GM23338 (cell line): ENCODE measurements at regions not wholly inside any gene's neighbourhood (a gene's known extent, or its start where the extent isn't known, plus 50 kb on each side); places are given as distances from the start of the nearest gene placed in this dataset.

ENCODE experiments used
- ATAC-seq: fragments of 200-7000 bp; cut with Tn5 transposase; 3 replicates; pipeline ENCODE4 v1.9.1; 2020
- DNase-seq: peaks from one replicate; pipeline ENCODE4 v3.0.0-alpha.2; 2015; ENCODE audit warnings: low spot score
- H2AFZ ChIP-seq: fragments of 200-600 bp; sonication (generic); 2 replicates; pipeline ENCODE4 v1.8.0; 2016; ENCODE audit warnings: antibody characterized with exemption, mild to moderate bottlenecking, moderate library complexity
- H3F3A ChIP-seq: fragments of 200-600 bp; sonication (generic); replicated peaks from 2 replicates; pipeline ENCODE4 v1.8.0; 2017; ENCODE audit warnings: antibody characterized with exemption, mixed run types, low read depth
- H3K27ac ChIP-seq: fragments of 200-600 bp; sonication (generic); 2 replicates; pipeline ENCODE4 v1.6.1; 2016; ENCODE audit warnings: low read depth
- H3K27me3 ChIP-seq: fragments of 200-600 bp; sonication (generic); 2 replicates; pipeline ENCODE4 v1.8.0; 2016; ENCODE audit warnings: mild to moderate bottlenecking, mixed run types, moderate library complexity; ENCODE audit not compliant: insufficient read depth
- H3K36me3 ChIP-seq: fragments of 200-600 bp; sonication (generic); 2 replicates; pipeline ENCODE4 v1.8.0; 2016; ENCODE audit warnings: mild to moderate bottlenecking; ENCODE audit not compliant: insufficient read depth
- H3K4me1 ChIP-seq: fragments of 200-600 bp; sonication (generic); 2 replicates; pipeline ENCODE4 v1.8.0; 2016; ENCODE audit warnings: mild to moderate bottlenecking, moderate library complexity; ENCODE audit not compliant: insufficient read depth
- H3K4me2 ChIP-seq: fragments of 200-600 bp; sonication (generic); 2 replicates; pipeline ENCODE4 v1.7.1; 2017; ENCODE audit warnings: mixed run types
- H3K4me3 ChIP-seq: fragments of 200-600 bp; sonication (generic); 2 replicates; pipeline ENCODE4 v1.6.1; 2016; ENCODE audit warnings: mixed run types
- H3K79me2 ChIP-seq: fragments of 200-600 bp; sonication (generic); replicated peaks from 2 replicates; pipeline ENCODE4 v1.8.0; 2017; ENCODE audit warnings: mild to moderate bottlenecking; ENCODE audit not compliant: insufficient read depth
- H3K9me2 ChIP-seq: fragments of 200-600 bp; sonication (generic); 2 replicates; pipeline ENCODE4 v1.8.0; 2017; ENCODE audit not compliant: insufficient read depth
- H4K20me1 ChIP-seq: fragments of 200-600 bp; sonication (generic); replicated peaks from 2 replicates; pipeline ENCODE4 v1.8.0; 2017; ENCODE audit warnings: mild to moderate bottlenecking; ENCODE audit not compliant: insufficient read depth
- H3K27ac Mint-ChIP-seq: 2 replicates; pipeline ENCODE4 v1.8.0; 2020; ENCODE audit warnings: inconsistent platforms, mild to moderate bottlenecking, moderate library complexity, mixed read lengths
- H3K27me3 Mint-ChIP-seq: 3 replicates; pipeline ENCODE4 v1.8.0; 2022; ENCODE audit warnings: low read depth, mild to moderate bottlenecking, moderate library complexity, mixed read lengths, inconsistent platforms; ENCODE audit not compliant: insufficient read depth, poor library complexity
- H3K36me3 Mint-ChIP-seq: 3 replicates; pipeline ENCODE4 v1.8.0; 2021; ENCODE audit warnings: low read depth, mild to moderate bottlenecking, inconsistent platforms, moderate library complexity, mixed read lengths
- H3K4me1 Mint-ChIP-seq: 3 replicates; pipeline ENCODE4 v1.8.0; 2020; ENCODE audit warnings: mild to moderate bottlenecking, inconsistent platforms, mixed read lengths
- H3K4me3 Mint-ChIP-seq: 3 replicates; pipeline ENCODE4 v1.8.0; 2021; ENCODE audit warnings: moderate library complexity, mild to moderate bottlenecking, inconsistent platforms, mixed read lengths
- H3K9me3 Mint-ChIP-seq: 3 replicates; pipeline ENCODE4 v1.8.0; 2020; ENCODE audit warnings: moderate library complexity, mild to moderate bottlenecking, inconsistent platforms, mixed read lengths
- CREB1 ChIP-seq: fragments of 250-450 bp; sonication (Bioruptor Pico); IDR thresholded peaks from 2 replicates; pipeline ENCODE4 v1.5.0; 2020; ENCODE audit warnings: low read depth, mild to moderate bottlenecking, moderate library complexity
- ETS1 ChIP-seq: IDR thresholded peaks from 2 replicates; pipeline ENCODE4 v1.6.1; 2016; ENCODE audit warnings: antibody characterized with exemption
- EZH2 ChIP-seq: fragments of 200-600 bp; sonication (generic); IDR thresholded peaks from one replicate; pipeline ENCODE4 v1.8.0; 2017; ENCODE audit warnings: antibody characterized with exemption, mild to moderate bottlenecking, low read depth; ENCODE audit not compliant: unreplicated experiment
- NANOG ChIP-seq: IDR thresholded peaks from 2 replicates; pipeline ENCODE4 v1.6.1; 2016; ENCODE audit warnings: antibody characterized with exemption, borderline replicate concordance
- STAT1 ChIP-seq: IDR thresholded peaks from one replicate; pipeline ENCODE4 v1.6.1; 2016; ENCODE audit warnings: antibody characterized with exemption; ENCODE audit not compliant: unreplicated experiment
- ZNF114 ChIP-seq: fragments of 250-450 bp; sonication (Bioruptor Pico); IDR thresholded peaks from 2 replicates; pipeline ENCODE4 v1.5.0; 2020; ENCODE audit warnings: mild to moderate bottlenecking, moderate library complexity
- ZNF462 ChIP-seq: fragments of 250-450 bp; sonication (Bioruptor Pico); IDR thresholded peaks from 2 replicates; pipeline ENCODE4 v1.5.0; 2020; ENCODE audit warnings: mild to moderate bottlenecking, moderate library complexity
- TF ChIP-seq, protein P1 (sequence below): IDR thresholded peaks from one replicate; pipeline ENCODE4 v1.6.1; 2018; ENCODE audit warnings: antibody characterized with exemption; ENCODE audit not compliant: unreplicated experiment

DNA sequence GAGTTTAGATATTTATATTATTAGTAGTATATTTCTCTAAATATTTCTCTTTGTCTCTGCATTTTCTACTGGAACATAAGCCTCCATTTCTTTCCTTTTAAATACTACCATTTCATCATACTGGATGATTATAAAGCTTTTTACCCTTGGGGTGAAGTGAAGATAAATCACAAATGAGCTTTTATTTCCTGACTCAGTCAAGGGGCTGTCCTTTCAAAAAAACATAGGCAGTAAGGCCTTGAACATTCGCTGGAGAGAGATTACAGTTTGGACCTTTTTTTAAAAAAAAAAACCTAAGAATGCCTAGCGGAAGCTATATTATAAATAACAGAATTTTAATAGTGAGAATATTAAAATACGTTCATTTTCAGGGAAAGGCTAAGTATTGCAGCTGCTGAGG is 268.8 kb upstream of the PCDH9 start (continued):
- TF ChIP-seq ZNF462 (no peak), CREB1 (CRISPR knock-in tag) (no peak), EZH2 (no peak)

- Mint-ChIP-seq H3K9me3 (no peaks in the 10 kb centered on the region), H3K27me3 (peaks cover 3% of the 10 kb centered on the region), H3K4me3 (no peak overlapping the region), H3K27ac (no peak overlapping the region), H3K36me3 (no peaks in the 10 kb centered on the region), H3K4me1 (no peaks in the 10 kb centered on the region; the same call in 2 of the 3 replicates)
- no peaks in the 10 kb centered on the region for H3K9me2 ChIP-seq
- no peaks in the 10 kb centered on the region for H3K36me3 ChIP-seq
- H3K27ac ChIP-seq: no peak overlapping the region
- H3K79me2 ChIP-seq: no peaks in the 10 kb centered on the region
- DNase-seq: no peak
- no peaks in the 10 kb centered on the region for H3K27me3 ChIP-seq
- no peak for ATAC-seq
- H3K4me2 ChIP-seq: no peak overlapping the region
- H3K4me1 ChIP-seq: no peaks in the 10 kb centered on the region
- no peaks in the 10 kb centered on the region for H3F3A ChIP-seq
- no peak overlapping the region for H2AFZ ChIP-seq
- no peak overlapping the region for H3K4me3 ChIP-seq
- H4K20me1 ChIP-seq: no peaks in the 10 kb centered on the region
- TF ChIP-seq, protein P1, sequence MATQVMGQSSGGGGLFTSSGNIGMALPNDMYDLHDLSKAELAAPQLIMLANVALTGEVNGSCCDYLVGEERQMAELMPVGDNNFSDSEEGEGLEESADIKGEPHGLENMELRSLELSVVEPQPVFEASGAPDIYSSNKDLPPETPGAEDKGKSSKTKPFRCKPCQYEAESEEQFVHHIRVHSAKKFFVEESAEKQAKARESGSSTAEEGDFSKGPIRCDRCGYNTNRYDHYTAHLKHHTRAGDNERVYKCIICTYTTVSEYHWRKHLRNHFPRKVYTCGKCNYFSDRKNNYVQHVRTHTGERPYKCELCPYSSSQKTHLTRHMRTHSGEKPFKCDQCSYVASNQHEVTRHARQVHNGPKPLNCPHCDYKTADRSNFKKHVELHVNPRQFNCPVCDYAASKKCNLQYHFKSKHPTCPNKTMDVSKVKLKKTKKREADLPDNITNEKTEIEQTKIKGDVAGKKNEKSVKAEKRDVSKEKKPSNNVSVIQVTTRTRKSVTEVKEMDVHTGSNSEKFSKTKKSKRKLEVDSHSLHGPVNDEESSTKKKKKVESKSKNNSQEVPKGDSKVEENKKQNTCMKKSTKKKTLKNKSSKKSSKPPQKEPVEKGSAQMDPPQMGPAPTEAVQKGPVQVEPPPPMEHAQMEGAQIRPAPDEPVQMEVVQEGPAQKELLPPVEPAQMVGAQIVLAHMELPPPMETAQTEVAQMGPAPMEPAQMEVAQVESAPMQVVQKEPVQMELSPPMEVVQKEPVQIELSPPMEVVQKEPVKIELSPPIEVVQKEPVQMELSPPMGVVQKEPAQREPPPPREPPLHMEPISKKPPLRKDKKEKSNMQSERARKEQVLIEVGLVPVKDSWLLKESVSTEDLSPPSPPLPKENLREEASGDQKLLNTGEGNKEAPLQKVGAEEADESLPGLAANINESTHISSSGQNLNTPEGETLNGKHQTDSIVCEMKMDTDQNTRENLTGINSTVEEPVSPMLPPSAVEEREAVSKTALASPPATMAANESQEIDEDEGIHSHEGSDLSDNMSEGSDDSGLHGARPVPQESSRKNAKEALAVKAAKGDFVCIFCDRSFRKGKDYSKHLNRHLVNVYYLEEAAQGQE: no peak
- TF ChIP-seq STAT1: no peak
- TF ChIP-seq NANOG: no peak
- TF ChIP-seq ZNF114 (CRISPR knock-in tag): no peak
- TF ChIP-seq ETS1: no peak
- TF ChIP-seq EZH2: no peak
Observed at GRCh38 chr13:67493835-67494234, 263.7 kb upstream of the PCDH9 start.
